Bronchial epithelial cell (primary cell): ENCODE measurements at regions not wholly inside any gene's neighbourhood (a gene's known extent, or its start where the extent isn't known, plus 50 kb on each side); places are given as distances from the start of the nearest gene placed in this dataset.

Source experiments
- DNase-seq: peaks from one replicate; pipeline ENCODE4 v3.0.0-alpha.2; 2010; ENCODE audit warnings: low read depth
- FAIRE-seq: peaks from 2 replicates; lab custom pipeline; 2011; peaks lifted over from hg19 to GRCh38; lab: Jason Lieb, UNC
- H3K27me3 ChIP-seq: 2 replicates; pipeline ENCODE4 v1.5.1; 2011; ENCODE audit warnings: low read length; ENCODE audit not compliant: control insufficient read depth, insufficient read depth
- H3K36me3 ChIP-seq: 2 replicates; pipeline ENCODE4 v1.5.1; 2011; ENCODE audit warnings: low read length; ENCODE audit not compliant: control insufficient read depth, insufficient read depth
- H3K4me3 ChIP-seq: 2 replicates; pipeline ENCODE4 v1.5.1; 2011; ENCODE audit warnings: mild to moderate bottlenecking, low read depth, low read length, control low read depth
- TF ChIP-seq, protein P1 (sequence below): IDR thresholded peaks from 2 replicates; pipeline ENCODE4 v1.5.1; 2011; ENCODE audit warnings: mild to moderate bottlenecking, moderate library complexity, low read length, control low read depth, inconsistent platforms; ENCODE audit not compliant: insufficient read depth, severe bottlenecking

DNA sequence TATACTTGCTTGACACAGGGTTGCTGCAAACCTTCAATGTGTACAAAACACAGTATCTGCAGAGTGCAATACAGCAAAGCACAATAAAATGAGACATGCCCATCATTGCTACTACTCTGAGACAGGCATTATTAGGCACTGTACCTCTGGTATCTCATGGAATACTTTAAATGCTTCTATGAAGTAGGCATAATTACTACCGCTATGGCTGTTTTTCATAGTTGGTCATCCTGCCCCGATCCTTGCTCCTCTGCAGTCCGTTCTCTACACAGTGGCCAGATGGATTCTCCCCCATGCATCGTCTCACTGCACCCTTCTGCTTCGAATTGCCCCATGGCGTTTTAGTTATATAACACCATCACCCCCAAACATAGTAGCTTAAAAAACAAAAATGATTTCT lies 83.0 kb upstream of the UBL3 start:
- Histone ChIP-seq H3K4me3 (no peak overlapping the region), H3K27me3 (peaks cover 8% of the 10 kb centered on the region), H3K36me3 (no peaks in the 10 kb centered on the region)
- TF ChIP-seq, protein P1, sequence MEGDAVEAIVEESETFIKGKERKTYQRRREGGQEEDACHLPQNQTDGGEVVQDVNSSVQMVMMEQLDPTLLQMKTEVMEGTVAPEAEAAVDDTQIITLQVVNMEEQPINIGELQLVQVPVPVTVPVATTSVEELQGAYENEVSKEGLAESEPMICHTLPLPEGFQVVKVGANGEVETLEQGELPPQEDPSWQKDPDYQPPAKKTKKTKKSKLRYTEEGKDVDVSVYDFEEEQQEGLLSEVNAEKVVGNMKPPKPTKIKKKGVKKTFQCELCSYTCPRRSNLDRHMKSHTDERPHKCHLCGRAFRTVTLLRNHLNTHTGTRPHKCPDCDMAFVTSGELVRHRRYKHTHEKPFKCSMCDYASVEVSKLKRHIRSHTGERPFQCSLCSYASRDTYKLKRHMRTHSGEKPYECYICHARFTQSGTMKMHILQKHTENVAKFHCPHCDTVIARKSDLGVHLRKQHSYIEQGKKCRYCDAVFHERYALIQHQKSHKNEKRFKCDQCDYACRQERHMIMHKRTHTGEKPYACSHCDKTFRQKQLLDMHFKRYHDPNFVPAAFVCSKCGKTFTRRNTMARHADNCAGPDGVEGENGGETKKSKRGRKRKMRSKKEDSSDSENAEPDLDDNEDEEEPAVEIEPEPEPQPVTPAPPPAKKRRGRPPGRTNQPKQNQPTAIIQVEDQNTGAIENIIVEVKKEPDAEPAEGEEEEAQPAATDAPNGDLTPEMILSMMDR = no peak
- DNase-seq (no peak), FAIRE-seq (no peak)

DNA sequence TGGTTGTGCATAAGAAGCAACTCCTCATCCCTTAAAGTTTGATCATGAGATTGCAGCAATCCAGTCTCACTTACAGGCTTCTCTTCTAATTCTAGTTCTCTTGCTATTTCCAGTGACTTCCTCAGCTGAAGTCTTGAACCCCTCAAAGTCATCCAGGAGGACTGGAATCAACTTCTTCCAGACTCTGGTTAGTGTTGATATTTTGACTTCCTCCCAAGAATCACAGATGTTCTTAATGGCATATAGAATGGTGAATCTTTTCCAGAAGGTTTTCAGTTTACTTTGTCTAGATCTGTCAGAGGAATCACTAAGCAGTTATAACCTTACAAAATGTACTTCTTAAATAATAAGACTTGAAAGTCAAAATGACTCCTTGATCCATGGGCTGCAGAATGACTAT lies 81.3 kb upstream of the UBL3 start:
- peaks cover 8% of the 10 kb centered on the region for H3K27me3 ChIP-seq
- FAIRE-seq (no peak), DNase-seq (no peak)
- TF ChIP-seq, protein P1 = no peak
- H3K4me3 ChIP-seq = no peak overlapping the region
- no peaks in the 10 kb centered on the region for H3K36me3 ChIP-seq

DNA sequence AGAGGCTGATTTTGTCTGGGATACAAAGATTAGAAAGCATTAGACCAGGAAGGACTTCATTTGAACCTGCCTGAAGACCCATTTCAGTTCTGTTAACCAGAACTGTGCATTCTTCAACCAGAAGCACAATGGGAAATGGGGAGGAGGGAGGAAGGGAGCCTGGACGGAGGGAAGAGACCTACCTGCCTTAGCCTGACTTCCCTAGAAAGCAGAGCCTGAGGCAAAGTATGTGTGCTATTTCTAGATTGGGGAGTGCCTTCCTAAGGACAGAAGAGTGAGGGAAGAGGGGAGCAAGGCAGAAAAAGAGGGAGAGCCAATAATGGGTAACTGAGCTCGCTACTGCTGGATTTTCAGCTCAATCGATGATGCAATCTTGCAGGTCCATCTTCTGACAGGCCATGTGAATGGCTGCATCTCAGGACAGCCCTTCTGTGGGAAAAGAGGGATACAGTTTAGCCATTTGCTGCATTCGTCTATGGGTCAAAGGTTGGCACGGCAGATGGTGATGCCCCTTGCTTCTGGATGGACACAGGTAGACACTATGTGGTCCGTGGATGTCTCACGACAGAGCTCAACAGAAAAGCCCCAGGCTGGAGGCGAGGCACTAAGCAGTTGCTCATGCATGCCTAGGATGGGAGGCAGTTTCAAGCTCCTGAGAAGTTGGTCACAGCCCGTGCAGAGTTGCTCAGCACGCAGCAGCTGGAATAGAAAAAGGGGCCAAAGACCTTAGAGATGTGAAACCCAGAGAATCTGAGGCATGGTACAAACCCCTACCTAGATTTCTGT lies 78.8 kb upstream of the UBL3 start:
- DNase-seq (no peak), FAIRE-seq (no peak)
- Histone ChIP-seq H3K36me3 (no peaks in the 10 kb centered on the region), H3K4me3 (no peak overlapping the region), H3K27me3 (no peaks in the 10 kb centered on the region)
- TF ChIP-seq, protein P1 = no peak

DNA sequence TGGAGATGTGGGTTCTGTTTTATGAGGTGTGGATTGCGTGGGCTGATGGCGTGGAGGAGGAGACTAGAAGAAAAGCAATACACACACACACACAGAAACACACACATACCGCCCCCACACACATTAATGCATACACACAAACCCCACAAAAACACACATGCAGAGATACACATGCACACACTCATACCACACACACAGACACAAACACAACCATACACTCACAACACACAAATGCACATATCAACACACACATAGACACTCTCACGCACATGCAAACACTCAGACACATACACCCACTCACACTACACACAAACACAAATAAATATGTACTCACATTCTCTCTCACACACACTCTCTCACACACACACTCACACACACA lies 75.7 kb upstream of the UBL3 start:
- no peak for DNase-seq
- Histone ChIP-seq H3K27me3 (no peaks in the 10 kb centered on the region), H3K36me3 (no peaks in the 10 kb centered on the region), H3K4me3 (no peak overlapping the region)
- no peak for FAIRE-seq
- TF ChIP-seq, protein P1 = no peak

DNA sequence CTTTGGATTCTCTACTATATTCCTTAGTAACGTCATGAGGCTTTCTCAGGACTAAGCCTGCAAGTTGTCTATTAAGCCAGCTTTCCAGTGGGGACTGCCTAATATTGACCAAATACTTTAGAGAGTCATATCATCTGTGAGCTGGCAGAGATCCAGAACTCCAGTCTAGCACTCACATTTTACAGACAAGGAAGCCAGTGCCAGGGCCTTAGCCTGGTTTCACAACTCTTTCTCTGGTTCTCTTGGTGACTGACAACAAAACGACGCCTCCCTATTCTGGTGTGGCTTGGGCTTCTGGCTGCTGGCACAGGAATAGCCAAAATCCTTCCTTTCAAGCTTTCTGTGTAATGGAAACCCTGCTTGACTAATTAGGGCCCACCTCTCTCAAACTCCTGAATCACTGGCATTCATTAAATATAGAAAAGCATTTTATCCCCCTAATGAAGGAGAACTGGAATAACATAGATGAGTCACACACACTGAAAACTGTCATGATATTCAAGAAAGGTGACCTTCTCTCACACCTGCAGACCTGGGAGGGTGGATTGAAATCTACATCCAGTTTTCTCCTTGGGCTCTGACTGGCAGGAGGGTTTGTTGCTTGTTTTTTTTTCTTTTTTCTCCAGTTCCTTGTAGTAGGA lies 75.2 kb upstream of the UBL3 start:
- DNase-seq (peak; percentile 90), FAIRE-seq (no peak)
- H3K4me3 ChIP-seq = no peak overlapping the region
- H3K36me3 ChIP-seq = no peaks in the 10 kb centered on the region
- TF ChIP-seq, protein P1 = no peak
- H3K27me3 ChIP-seq = no peaks in the 10 kb centered on the region
